ENCODE measurements at regions not wholly inside any gene's neighbourhood (a gene's known extent, or its start where the extent isn't known, plus 50 kb on each side); places are given as distances from the start of the nearest gene placed in this dataset.

DNA sequence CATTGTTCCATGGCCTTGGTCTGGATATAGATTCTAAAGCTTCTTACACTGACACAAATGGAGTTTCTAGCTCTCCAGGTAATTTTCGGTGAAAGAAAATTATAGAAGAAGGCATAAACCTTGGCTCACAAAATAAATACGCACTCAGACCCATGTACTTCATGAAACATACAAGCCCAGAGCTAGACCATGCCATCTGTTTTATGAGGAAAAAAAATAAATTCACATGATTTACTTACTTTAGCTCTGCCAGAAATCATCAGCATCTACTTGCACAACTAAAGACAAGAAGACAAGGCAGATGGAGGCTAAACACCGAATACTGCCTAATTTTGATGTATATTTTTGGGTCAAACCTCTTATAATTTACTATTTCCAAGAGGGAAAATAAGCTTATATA lies 197.4 kb upstream of the KLF14 start:
- no peak for DNase-seq (ENCODE audit: low read depth)

- DNase-seq (ENCODE audit: low read depth): no peak
Observed at GRCh38 chr7:130932088-130932487, 198.1 kb upstream of the KLF14 start.

DNA sequence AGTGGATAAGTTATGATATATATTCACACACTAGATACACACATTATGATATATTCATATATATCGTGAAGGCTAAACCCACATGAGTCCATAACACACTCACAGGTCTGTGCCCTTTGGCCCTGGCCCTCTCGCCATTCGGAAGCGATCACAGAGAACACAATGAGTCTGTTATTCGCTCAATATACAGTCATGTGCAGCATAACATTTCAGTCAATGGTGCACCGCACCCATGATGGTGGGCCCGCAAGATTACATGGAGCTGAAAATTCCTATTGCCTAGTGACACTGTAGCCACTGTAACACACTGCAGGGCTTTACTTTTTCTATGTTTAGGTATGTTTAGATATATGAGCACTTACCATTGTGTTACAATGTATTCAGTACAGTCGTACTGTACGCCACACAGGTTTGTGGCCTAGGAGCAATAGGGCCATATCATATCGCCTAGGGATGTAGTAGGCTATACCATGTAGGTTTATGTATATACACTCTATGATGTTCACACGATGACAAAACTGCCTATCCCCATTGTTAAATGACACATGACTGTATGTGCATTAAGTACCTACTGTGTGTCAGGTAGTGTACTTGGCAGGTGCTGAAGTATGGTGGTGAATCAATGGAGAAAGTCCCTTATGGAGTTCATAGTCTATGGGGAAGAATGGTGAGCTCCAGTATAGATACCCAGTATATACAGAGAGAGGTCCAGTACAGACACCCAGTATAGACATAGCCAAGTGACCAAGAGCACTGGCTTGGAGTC lies 198.8 kb upstream of the KLF14 start:
- no peak for DNase-seq (ENCODE audit: low read depth)

GRCh38 chr7:130933919-130934318 lies 199.9 kb upstream of the KLF14 start:
- no peak for DNase-seq (ENCODE audit: low read depth)

DNA sequence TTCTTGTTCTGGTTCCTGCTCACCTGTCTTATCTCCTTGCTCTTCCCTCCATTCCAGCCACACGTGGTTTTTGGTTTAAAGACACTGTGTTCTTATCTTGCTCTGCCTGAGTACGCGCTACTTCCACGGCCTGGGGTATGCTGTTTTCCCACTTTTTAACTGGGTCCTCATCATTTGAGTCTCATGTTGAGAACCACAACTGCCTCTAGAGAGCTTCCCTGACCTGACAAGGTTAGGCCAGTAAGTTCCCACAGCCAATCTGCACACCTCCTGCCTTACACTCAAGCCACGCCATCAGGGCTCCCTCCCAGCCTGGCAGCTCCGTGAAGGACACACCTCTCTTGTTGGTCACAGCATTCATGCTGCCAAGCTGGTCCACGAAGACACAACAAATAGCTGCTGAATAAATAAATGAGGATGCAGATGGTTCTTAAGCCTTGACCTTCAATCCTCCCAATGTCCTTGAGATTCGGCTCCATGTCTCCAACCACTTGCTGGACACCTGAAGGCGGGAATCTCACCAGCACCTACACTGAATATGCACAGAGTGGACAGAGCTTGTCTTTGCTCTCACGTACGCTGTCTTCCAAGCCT lies 201.7 kb upstream of the KLF14 start:
- no peak for DNase-seq (ENCODE audit: low read depth)

GRCh38 chr7:130936202-130936931 lies 202.4 kb upstream of the KLF14 start:
- DNase-seq (ENCODE audit: low read depth): no peak

DNA sequence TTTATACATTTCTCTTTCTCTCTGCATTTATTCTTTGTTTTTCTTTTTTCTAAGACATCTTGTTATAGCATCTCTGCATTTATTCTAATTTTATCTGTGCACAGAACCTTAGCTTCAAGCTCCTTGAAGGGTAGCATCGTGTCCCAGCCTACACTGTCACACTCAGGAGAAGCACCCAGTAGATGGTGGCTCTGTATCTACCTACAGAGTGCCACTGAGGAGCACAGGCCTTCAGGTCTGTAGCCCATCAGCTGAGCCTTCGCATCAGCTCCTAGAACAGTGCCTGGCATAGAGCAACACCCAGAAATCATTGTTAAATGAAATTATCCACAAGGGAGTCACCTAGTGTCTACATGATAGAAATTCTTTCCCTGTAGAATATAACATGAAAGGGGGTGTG lies 203.0 kb upstream of the KLF14 start:
- no peak for DNase-seq (ENCODE audit: low read depth)

DNA sequence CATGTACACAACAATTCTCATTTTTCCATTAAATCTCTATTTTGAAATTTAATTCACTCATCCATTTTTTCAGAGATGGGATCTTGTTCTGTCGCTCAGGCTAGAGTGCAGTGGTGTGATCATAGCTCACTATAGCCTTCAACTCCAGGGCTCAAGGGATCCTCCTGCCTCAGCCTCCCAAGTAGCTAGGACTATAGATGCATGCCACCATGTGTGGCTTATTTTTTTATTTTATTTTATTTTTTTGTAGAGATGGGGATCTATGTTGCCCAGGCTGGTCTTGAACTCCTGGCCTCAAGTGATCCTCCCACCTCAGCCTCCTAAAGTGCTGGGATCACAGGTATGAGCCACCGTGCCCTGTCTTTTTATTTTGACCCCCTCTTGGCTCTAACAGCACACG lies 203.8 kb upstream of the KLF14 start:
- no peak for DNase-seq (ENCODE audit: low read depth)

GRCh38 chr7:130938661-130939060 lies 204.7 kb upstream of the KLF14 start:
- no peak for DNase-seq (ENCODE audit: low read depth)

DNA sequence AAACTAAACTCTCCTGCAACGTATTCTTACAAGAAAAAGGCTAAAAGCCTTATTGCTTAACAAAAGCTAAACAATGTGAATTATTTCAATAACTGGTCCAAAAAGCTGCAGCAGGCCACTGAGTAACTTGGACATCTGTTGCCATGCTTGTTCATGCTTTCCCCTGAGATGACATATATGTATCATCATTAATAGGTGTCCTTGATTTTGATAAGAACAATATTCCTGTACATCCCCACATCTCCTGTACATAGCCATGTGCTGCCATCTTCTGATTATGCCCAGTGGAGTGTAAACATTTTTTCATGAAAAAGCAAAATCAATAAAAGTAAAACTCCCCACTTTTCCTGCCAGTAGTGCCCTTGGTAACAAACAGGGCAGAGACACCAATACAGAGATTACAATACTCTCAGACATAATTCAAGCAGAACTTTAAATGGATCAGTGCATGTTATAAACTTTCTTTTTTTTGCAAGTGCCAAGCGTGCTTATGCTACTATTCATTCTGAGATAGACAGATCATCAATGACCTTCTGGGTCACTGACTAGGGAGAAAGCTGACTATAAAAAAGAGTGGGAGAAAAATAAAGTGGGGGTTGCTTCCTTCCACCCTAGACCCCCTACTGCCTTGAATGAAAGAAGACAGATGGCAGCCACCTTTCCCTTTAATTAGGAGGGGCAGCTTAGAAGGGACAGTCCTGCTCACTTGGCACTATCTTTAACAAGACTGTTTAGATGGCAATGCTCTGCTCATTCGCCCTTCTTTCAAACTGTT lies 205.5 kb upstream of the KLF14 start:
- no peak for DNase-seq (ENCODE audit: low read depth)

DNA sequence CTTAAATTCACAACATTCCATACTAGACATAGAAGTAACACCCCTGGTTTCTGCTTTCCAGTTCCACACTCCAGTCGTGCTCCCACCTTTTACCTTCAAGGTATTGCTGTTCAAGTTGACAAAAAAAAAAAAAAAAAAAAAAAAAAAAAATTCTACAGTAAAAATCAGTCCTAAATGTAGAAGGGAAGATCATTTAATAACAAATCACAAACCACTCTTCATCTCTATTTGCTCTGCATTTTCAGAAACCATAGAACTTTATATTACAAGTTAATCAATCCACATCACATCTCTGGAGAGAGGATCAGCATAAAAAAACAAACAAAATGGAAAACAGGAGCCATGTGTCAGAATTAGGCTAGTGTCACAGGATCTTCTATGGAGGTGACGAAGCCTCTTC lies 206.3 kb upstream of the KLF14 start:
- no peak for DNase-seq (ENCODE audit: low read depth)

- no peak for DNase-seq (ENCODE audit: low read depth)
Observed at GRCh38 chr7:130940907-130941306, 206.9 kb upstream of the KLF14 start.

GRCh38 chr7:130941322-130942210 lies 207.6 kb upstream of the KLF14 start:
- no peak for DNase-seq (ENCODE audit: low read depth)

- DNase-seq (ENCODE audit: low read depth): no peak
Observed at GRCh38 chr7:130942211-130942964, 208.4 kb upstream of the KLF14 start.

GRCh38 chr7:130943336-130943901 lies 209.4 kb upstream of the KLF14 start:
- DNase-seq (ENCODE audit: low read depth): no peak

DNA sequence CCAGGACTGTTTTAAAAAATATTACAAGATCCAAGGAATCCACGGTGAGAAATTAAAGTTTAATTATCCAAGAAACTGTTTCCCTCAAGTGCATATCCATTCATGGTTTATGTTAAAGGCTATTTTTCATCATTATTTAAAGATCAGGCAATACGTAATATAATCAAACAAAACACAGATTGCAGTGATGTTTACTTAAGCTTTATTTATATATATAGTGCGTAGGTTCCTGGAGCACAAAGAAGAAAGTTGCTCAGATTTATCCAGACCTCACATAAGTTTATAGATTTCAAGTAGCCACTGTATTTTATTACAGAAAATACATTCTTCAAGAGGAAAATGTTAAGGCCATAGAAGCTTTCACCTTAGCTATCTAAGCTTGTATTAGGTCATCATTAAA lies 210.0 kb upstream of the KLF14 start:
- no peak for DNase-seq (ENCODE audit: low read depth)

GRCh38 chr7:130944997-130945396 lies 211.0 kb upstream of the KLF14 start:
- no peak for DNase-seq (ENCODE audit: low read depth)

DNA sequence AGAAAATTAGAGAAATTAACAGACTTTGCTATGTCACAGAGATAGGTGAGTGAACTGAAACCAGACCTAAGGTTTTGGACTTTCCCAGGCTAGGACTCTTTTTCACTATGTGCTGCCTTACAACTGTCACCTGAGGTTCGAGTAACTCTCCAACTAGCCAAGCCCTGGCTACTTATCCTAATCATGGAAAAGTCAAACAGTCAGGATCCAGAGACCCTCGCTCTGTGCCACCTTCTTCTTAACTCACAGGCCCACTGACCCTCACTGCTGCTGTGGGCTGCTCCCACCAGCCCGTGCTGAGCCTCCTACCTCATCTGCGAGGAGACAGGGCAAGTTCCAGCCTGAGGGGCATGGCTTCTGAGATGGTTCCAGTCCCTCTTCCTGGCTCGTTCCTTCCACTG lies 211.4 kb upstream of the KLF14 start:
- no peak for DNase-seq (ENCODE audit: low read depth)

DNA sequence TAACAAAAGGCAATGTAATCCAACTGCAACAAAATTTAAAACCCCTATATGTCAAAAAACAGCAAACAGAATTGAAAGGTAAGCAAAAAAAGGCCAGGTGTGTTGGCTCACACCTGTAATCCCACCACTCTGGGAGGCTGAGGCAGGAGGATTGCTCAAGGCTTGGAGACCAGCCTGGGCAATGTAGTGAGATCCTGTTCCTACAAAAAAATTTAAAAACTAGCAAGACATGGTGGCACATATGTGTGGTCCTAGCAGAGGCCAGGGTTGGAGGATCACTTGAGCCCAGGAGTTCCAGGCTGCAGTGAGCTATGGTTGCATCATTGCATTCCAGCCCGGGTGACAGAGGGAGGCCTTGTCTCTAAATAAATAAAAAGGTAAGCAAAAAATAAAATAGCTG lies 212.1 kb upstream of the KLF14 start:
- DNase-seq (ENCODE audit: low read depth): no peak

DNA sequence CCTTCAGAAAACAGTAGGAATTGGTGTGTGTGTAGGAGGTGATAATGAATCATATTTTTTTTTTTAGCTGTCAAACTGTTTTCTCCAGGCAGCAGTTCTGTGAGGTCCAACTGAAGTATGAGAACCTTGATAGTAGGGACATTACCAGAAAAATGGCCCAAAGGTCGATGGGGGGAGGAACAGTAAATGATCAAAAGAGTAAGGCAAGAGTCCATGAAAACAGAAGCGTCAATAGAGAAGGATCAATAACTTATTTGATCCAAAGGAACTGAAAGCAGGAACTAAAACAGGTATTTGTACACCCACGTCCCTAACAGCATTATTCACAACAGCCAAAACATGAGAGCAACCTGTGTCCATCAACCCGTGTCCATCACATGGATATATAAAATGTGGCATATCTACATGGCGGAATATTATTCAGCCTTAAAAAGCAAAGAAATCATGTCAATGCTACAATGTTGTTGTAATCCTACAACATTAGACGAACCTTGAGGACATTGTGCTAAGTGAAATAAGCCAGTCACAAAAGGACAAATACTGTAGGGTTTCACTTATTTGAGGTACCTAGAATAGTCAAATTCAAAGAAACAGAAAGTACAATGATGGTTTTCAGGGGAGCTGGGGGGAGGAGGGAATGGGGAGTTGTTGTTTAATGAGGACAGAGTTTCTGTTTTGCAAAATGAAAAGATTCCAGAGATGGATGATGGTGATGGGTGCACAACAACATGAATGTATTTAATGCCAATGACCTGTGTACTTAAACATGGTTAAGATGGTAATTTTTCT lies 214.0 kb upstream of the KLF14 start:
- DNase-seq (ENCODE audit: low read depth): no peak

All from stimulated activated CD8-positive, alpha-beta memory T cell treated with anti-CD3 and anti-CD28 coated beads, Interleukin-7, amount 100 ng/mL, for 24 hours (primary cell).